ENCODE measurements at regions not wholly inside any gene's neighbourhood (a gene's known extent, or its start where the extent isn't known, plus 50 kb on each side); places are given as distances from the start of the nearest gene placed in this dataset.

- ATAC-seq (ENCODE audit: insufficient read depth, low read depth) (no peak), DNase-seq (no peak)
- no peak for TF ChIP-seq CTCF (IDR thresholded peaks at IDR 0.05; ENCODE audit: borderline replicate concordance, extremely low read depth, low read length, poor library complexity, severe bottlenecking)
- no peak for TF ChIP-seq EZH2 (IDR thresholded peaks at IDR 0.05; ENCODE audit: borderline replicate concordance, low read depth, low read length, severe bottlenecking)
Measured at GRCh38 chr5:121325930-121326329, 525.8 kb upstream of the FTMT start.

DNA sequence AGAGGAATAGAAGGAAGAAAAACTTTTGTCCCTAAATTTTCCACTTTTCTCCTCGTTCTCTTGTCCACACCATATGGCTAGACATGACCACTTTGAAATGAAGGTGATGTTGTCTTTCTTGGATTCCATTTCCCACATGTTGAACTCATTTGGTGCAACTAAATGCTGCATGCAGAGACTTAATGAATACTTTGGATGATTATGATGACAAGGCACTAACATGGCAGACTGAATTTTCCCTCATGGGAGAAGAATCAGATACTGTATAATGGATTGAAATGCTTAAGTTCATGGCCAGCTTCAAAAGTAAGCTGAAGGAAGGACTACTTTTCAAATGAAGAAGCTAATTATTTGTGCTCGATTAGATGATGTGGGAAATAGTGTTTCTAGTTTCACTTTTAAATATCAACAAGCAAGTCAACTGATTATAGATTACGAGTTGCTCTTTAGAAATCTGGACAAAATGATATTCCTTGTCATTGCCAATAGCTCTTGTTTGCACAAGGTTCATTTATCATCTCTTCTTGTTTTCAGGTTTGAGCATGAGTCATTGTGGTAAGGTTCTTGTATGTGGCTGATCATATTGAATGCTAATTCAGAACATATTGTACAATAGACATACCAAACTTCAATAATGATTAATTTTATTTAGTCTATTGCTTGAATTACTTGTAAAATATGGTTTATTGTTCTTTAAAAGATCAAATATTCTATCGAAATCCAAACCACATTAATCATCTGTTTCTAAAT is 501.3 kb upstream of the FTMT start:
- H3K27me3 ChIP-seq (ENCODE audit: insufficient read depth, low read length, poor library complexity): no peaks in the 10 kb centered on the region
- peak overlapping the region; percentile 34 for H2AFZ ChIP-seq (ENCODE audit: low read depth, low read length)
- H3K27ac ChIP-seq (ENCODE audit: low read length): no peak overlapping the region
- no peak overlapping the region for H3K4me3 ChIP-seq (ENCODE audit: low read depth in 1 of 2, low read length in 2 of 2)
- no peak overlapping the region for H3K9ac ChIP-seq (ENCODE audit: low read depth, low read length)
- DNase-seq (no peak), ATAC-seq (ENCODE audit: insufficient read depth, low read depth) (no peak)
- no peaks in the 10 kb centered on the region for H3K79me2 ChIP-seq (ENCODE audit: insufficient read depth, low read length)
- H3K4me2 ChIP-seq (ENCODE audit: insufficient read depth, low read length): no peak overlapping the region
- H4K20me1 ChIP-seq (ENCODE audit: insufficient read depth, low read length): no peaks in the 10 kb centered on the region
- H3K9me3 ChIP-seq (ENCODE audit: insufficient read depth, low read length, severe bottlenecking): peaks cover 2% of the 10 kb centered on the region
- H3K4me1 ChIP-seq (ENCODE audit: insufficient read depth, low read length): peaks cover 5% of the 10 kb centered on the region; the same call in 1 of the 2 replicates
- TF ChIP-seq EZH2 (IDR thresholded peaks at IDR 0.05; ENCODE audit: borderline replicate concordance, low read depth, low read length, severe bottlenecking) (no peak), CTCF (IDR thresholded peaks at IDR 0.05; ENCODE audit: borderline replicate concordance, extremely low read depth, low read length, poor library complexity, severe bottlenecking) (no peak)
- no peaks in the 10 kb centered on the region for H3K36me3 ChIP-seq (ENCODE audit: insufficient read depth, low read length)

More at GRCh38 chr5:121325930-121326329, 525.8 kb upstream of the FTMT start:
- H3K9me3 ChIP-seq (ENCODE audit: insufficient read depth, low read length, severe bottlenecking): no peaks in the 10 kb centered on the region
- H2AFZ ChIP-seq (ENCODE audit: low read depth, low read length): peak overlapping the region; percentile 44; the same call in 1 of the 2 replicates
- H3K4me1 ChIP-seq (ENCODE audit: insufficient read depth, low read length): no peaks in the 10 kb centered on the region
- no peak overlapping the region for H3K27ac ChIP-seq (ENCODE audit: low read length)
- no peak overlapping the region for H3K4me3 ChIP-seq (ENCODE audit: low read depth in 1 of 2, low read length in 2 of 2)
- no peaks in the 10 kb centered on the region for H3K27me3 ChIP-seq (ENCODE audit: insufficient read depth, low read length, poor library complexity)
- H4K20me1 ChIP-seq (ENCODE audit: insufficient read depth, low read length): no peaks in the 10 kb centered on the region
- H3K4me2 ChIP-seq (ENCODE audit: insufficient read depth, low read length): no peak overlapping the region
- H3K9ac ChIP-seq (ENCODE audit: low read depth, low read length): no peak overlapping the region
- no peaks in the 10 kb centered on the region for H3K79me2 ChIP-seq (ENCODE audit: insufficient read depth, low read length)
- H3K36me3 ChIP-seq (ENCODE audit: insufficient read depth, low read length): no peaks in the 10 kb centered on the region

GRCh38 chr5:121366515-121366914 is 485.2 kb upstream of the FTMT start:
- H3K27ac ChIP-seq (ENCODE audit: low read length): no peak overlapping the region
- ATAC-seq (ENCODE audit: insufficient read depth, low read depth) (no peak), DNase-seq (no peak)
- H3K9ac ChIP-seq (ENCODE audit: low read depth, low read length): no peak overlapping the region
- TF ChIP-seq CTCF (IDR thresholded peaks at IDR 0.05; ENCODE audit: borderline replicate concordance, extremely low read depth, low read length, poor library complexity, severe bottlenecking): no peak
- no peak for TF ChIP-seq EZH2 (IDR thresholded peaks at IDR 0.05; ENCODE audit: borderline replicate concordance, low read depth, low read length, severe bottlenecking)
- H3K27me3 ChIP-seq (ENCODE audit: insufficient read depth, low read length, poor library complexity): no peaks in the 10 kb centered on the region
- H3K9me3 ChIP-seq (ENCODE audit: insufficient read depth, low read length, severe bottlenecking): no peaks in the 10 kb centered on the region
- H2AFZ ChIP-seq (ENCODE audit: low read depth, low read length): no peak overlapping the region
- no peaks in the 10 kb centered on the region for H3K4me1 ChIP-seq (ENCODE audit: insufficient read depth, low read length)
- H4K20me1 ChIP-seq (ENCODE audit: insufficient read depth, low read length): no peaks in the 10 kb centered on the region
- no peak overlapping the region for H3K4me2 ChIP-seq (ENCODE audit: insufficient read depth, low read length)
- H3K4me3 ChIP-seq (ENCODE audit: low read depth in 1 of 2, low read length in 2 of 2): no peak overlapping the region
- no peaks in the 10 kb centered on the region for H3K36me3 ChIP-seq (ENCODE audit: insufficient read depth, low read length)
- H3K79me2 ChIP-seq (ENCODE audit: insufficient read depth, low read length): no peaks in the 10 kb centered on the region
